H1 (cell line): ENCODE measurements at regions not wholly inside any gene's neighbourhood (a gene's known extent, or its start where the extent isn't known, plus 50 kb on each side); places are given as distances from the start of the nearest gene placed in this dataset.

ENCODE experiments used
- CHD1 ChIP-seq: IDR thresholded peaks from 2 replicates; pipeline ENCODE4 v1.6.1; 2012; ENCODE audit warnings: low read depth, low read length, improper control_type of control experiment
- TBP ChIP-seq: IDR thresholded peaks from 2 replicates; pipeline ENCODE4 v1.6.1; 2011; ENCODE audit warnings: low read depth, low read length, improper control_type of control experiment
- TF ChIP-seq, protein P1 (sequence below), 3 experiments: IDR thresholded peaks; 1 replicate in 2 of 3; 2 replicates in 1 of 3; pipeline versions ENCODE4 v1.5.1 to v1.6.1; 2011; ENCODE audit warnings: low read length in 3 of 3, mild to moderate bottlenecking in 3 of 3, inconsistent platforms in 2 of 3, low read depth in 1 of 3, moderate library complexity in 1 of 3; ENCODE audit not compliant: insufficient read depth in 1 of 3; ENCODE audit errors: control extremely low read depth in 1 of 3

DNA sequence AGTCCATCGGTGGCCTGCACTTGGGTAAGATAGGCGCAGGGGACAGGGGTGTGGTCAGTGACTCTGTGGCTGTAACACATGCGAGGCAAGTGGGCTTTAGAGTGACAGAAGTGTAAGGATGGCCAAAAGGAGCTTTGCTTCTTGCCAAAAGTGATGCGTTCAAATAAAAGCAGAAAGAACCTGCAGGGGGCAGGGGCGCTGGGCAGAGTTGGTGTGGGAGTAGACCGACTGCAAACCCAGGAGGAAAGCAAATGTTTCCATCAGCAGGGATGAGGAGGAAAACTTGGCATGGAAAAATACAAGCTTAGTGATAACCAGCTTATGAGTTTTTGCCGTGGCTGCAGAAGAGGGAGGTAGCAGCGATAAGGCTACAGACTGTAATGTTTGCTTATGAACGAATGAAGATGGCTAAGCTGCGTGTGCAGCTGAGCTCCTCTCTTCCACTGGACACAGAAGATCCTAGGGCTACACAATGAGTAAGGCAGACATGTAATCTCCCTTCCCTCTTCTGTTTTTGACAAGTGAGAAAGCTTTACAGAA is 149.4 kb downstream of the WNT5A start:
- TF ChIP-seq CHD1 (no peak), TBP (no peak)
- TF ChIP-seq, protein P1, sequence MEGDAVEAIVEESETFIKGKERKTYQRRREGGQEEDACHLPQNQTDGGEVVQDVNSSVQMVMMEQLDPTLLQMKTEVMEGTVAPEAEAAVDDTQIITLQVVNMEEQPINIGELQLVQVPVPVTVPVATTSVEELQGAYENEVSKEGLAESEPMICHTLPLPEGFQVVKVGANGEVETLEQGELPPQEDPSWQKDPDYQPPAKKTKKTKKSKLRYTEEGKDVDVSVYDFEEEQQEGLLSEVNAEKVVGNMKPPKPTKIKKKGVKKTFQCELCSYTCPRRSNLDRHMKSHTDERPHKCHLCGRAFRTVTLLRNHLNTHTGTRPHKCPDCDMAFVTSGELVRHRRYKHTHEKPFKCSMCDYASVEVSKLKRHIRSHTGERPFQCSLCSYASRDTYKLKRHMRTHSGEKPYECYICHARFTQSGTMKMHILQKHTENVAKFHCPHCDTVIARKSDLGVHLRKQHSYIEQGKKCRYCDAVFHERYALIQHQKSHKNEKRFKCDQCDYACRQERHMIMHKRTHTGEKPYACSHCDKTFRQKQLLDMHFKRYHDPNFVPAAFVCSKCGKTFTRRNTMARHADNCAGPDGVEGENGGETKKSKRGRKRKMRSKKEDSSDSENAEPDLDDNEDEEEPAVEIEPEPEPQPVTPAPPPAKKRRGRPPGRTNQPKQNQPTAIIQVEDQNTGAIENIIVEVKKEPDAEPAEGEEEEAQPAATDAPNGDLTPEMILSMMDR (IDR thresholded peaks at IDR 0.05; ENCODE audit: control extremely low read depth in 1 of 3, insufficient read depth in 1 of 3, low read depth in 1 of 3, low read length in 3 of 3), result no peak
